ENCODE measurements at regions not wholly inside any gene's neighbourhood (a gene's known extent, or its start where the extent isn't known, plus 50 kb on each side); places are given as distances from the start of the nearest gene placed in this dataset.

DNA sequence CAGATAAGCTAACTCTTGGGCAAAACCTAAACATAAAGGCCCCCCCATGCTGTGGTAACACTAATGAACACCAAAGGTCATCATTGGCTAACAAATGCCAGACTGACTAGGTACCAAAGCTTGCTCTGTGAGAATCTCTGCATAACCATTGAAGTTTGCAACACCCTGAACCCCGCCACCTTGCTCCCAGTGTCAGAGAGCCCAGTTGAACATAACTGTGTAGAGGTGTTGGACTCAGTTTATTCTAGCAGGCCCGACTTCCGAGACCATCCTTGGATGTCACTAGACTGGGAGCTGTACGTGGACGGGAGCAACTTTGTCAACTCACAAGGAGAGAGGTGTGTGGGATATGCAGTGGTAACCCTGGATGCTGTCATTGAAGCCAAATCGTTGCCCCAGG lies 602.2 kb downstream of the UQCRFS1 start:
- no peaks in the 10 kb centered on the region for H3K4me1 ChIP-seq (replicated peaks in 1 of 2)
- 82 to 88% (median 85%) methylated on average over 6 of the region's 6 CpGs for WGBS, 4 donors
- intact Hi-C loops (cut with DNase I), result no loop called here
- H3K4me3 ChIP-seq, result no peak overlapping the region
- no peaks in the 10 kb centered on the region for H3K36me3 ChIP-seq (replicated peaks in 1 of 2)
- H3K27ac ChIP-seq, result no peak overlapping the region
- H3K27me3 ChIP-seq, result no peaks in the 10 kb centered on the region
- no peak for TF ChIP-seq POLR2A (IDR thresholded peaks at IDR 0.05)
- TF ChIP-seq, protein P1, sequence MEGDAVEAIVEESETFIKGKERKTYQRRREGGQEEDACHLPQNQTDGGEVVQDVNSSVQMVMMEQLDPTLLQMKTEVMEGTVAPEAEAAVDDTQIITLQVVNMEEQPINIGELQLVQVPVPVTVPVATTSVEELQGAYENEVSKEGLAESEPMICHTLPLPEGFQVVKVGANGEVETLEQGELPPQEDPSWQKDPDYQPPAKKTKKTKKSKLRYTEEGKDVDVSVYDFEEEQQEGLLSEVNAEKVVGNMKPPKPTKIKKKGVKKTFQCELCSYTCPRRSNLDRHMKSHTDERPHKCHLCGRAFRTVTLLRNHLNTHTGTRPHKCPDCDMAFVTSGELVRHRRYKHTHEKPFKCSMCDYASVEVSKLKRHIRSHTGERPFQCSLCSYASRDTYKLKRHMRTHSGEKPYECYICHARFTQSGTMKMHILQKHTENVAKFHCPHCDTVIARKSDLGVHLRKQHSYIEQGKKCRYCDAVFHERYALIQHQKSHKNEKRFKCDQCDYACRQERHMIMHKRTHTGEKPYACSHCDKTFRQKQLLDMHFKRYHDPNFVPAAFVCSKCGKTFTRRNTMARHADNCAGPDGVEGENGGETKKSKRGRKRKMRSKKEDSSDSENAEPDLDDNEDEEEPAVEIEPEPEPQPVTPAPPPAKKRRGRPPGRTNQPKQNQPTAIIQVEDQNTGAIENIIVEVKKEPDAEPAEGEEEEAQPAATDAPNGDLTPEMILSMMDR (IDR thresholded peaks at IDR 0.05), result no peak
- H3K9me3 ChIP-seq (replicated peaks in 1 of 3), result no peaks in the 10 kb centered on the region
- DNase-seq, result no peak

DNA sequence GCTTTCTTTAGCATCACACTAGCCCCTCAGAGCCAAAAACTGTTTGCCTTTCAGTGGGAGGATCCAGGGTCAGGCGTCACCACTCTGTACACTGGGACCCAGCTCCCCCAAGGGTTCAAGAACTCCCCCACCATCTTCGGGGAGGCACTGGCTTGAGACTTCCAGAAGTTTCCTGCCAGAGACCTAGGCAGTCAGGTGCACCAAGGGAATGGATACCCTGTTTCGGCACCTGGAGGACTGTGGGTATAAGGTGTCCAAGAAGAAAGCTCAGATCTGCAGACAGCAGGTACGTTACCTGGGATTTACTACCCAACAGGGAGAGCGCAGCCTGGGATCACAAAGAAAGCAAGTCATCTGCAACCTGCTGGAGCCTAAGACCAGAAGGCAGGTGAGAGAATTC lies 603.0 kb downstream of the UQCRFS1 start:
- no peaks in the 10 kb centered on the region for H3K9me3 ChIP-seq (replicated peaks in 1 of 3)
- no peak overlapping the region for H3K4me3 ChIP-seq
- no peak overlapping the region for H3K27ac ChIP-seq
- TF ChIP-seq POLR2A (IDR thresholded peaks at IDR 0.05), result no peak
- TF ChIP-seq, protein P1 (IDR thresholded peaks at IDR 0.05), result no peak
- intact Hi-C loops (cut with DNase I), result no loop called here
- 76 to 100% (median 87%) methylated on average over 3 to 5 of the region's 5 CpGs for WGBS, 4 donors
- H3K36me3 ChIP-seq (replicated peaks in 1 of 2), result no peaks in the 10 kb centered on the region
- no peak for DNase-seq
- no peaks in the 10 kb centered on the region for H3K27me3 ChIP-seq
- H3K4me1 ChIP-seq (replicated peaks in 1 of 2), result no peaks in the 10 kb centered on the region

DNA sequence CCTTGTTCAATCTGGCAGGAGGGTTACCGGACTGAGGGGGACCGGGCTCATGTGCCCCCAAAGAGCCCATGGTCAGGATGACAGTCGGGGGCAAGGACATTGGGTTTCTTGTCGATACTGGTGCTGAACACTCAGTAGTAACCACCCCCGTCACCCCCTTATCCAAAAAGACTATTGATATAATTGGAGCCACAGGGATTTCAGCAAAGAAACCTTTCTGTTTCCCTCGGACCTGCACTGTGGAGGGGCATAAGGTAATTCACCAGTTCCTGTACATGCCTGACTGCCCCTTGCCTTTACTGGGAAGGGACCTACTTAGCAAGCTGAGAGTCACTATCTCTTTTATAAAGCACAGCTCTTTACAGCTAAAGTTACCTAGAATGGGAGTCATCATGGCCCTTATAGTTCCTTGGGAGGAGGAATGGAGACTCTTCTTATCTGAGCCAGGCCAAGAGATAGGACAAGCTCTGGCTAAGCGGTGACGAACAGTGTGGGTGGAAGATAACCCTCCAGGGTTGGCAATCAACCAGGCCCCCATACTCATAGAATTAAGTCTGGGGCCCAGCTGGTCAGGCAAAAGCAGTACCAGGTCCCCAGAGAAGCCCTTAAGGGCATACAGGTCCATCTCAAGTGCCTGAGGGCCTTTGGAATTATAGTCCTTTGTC lies 603.7 kb downstream of the UQCRFS1 start:
- H3K4me3 ChIP-seq, result no peak overlapping the region
- TF ChIP-seq POLR2A (IDR thresholded peaks at IDR 0.05), result no peak
- TF ChIP-seq, protein P1 (IDR thresholded peaks at IDR 0.05), result no peak
- DNase-seq, result no peak
- no peak overlapping the region for H3K27ac ChIP-seq
- no peaks in the 10 kb centered on the region for H3K4me1 ChIP-seq (replicated peaks in 1 of 2)
- 76 to 89% (median 83%) methylated on average over 8 of the region's 8 CpGs for WGBS, 4 donors
- H3K9me3 ChIP-seq (replicated peaks in 1 of 3), result no peaks in the 10 kb centered on the region
- H3K27me3 ChIP-seq, result no peaks in the 10 kb centered on the region
- no peaks in the 10 kb centered on the region for H3K36me3 ChIP-seq (replicated peaks in 1 of 2)
- intact Hi-C loops (cut with DNase I), result no loop called here

DNA sequence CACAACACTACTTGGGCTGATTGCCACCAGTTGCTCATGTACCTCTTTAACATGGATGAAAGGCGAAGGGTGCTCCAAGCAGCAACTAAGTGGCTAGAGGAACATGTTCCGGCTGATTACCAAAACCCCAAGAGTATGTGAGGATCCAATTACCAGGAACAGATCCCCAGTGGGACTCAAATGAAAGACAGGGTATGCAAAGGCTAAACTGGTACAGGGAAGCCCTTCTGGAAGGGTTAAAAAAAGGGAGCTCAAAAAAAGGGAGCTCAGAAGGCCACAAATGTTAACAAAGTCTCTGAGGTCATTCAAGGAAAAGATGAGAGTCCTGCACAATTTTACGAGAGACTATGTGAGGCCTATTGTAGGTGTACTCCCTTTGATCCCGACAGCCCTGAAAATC lies 604.7 kb downstream of the UQCRFS1 start:
- Histone ChIP-seq H3K9me3 (replicated peaks in 1 of 3) (no peaks in the 10 kb centered on the region), H3K27ac (no peak overlapping the region), H3K4me1 (replicated peaks in 1 of 2) (no peaks in the 10 kb centered on the region), H3K36me3 (replicated peaks in 1 of 2) (no peaks in the 10 kb centered on the region), H3K27me3 (no peaks in the 10 kb centered on the region), H3K4me3 (no peak overlapping the region)
- 88 to 91% (median 91%) methylated on average over 3 to 4 of the region's 4 CpGs for WGBS, 4 donors
- intact Hi-C loops (cut with DNase I), result no loop called here
- DNase-seq, result no peak
- no peak for TF ChIP-seq POLR2A (IDR thresholded peaks at IDR 0.05)
- TF ChIP-seq, protein P1 (IDR thresholded peaks at IDR 0.05), result no peak
